A673 (cell line): ENCODE measurements at regions not wholly inside any gene's neighbourhood (a gene's known extent, or its start where the extent isn't known, plus 50 kb on each side); places are given as distances from the start of the nearest gene placed in this dataset.

Source experiments
- BruUV-seq: library from RNA; stranded (reverse); fragments of 400-500 nt; replicated peaks from 2 replicates; lab custom pipeline; 2021; lab: Mats Ljungman, UMichigan
- CTCF ChIA-PET: fragments of 300-600 bp; sonication (Branson Sonifier 250); formaldehyde crosslinking; loops from one replicate; lab custom pipeline; 2022; ENCODE audit warnings: antibody characterized with exemption; lab: Charles Lee
- POLR2A ChIA-PET: fragments of 300-600 bp; sonication (Branson Sonifier 250); formaldehyde crosslinking; loops from one replicate; lab custom pipeline; 2022; ENCODE audit warnings: antibody characterized with exemption; ENCODE audit not compliant: low non-redundant PET; lab: Charles Lee
- DNase-seq: peaks from one replicate; pipeline ENCODE4 v3.0.0-alpha.2; 2015; ENCODE audit warnings: low spot score
- H3K27ac ChIP-seq: fragments of 200-600 bp; sonication (generic); 2 replicates; pipeline ENCODE4 v1.5.1; 2016; ENCODE audit warnings: mixed run types, low read depth, mild to moderate bottlenecking, mixed read lengths, antibody characterized with exemption, low read length; ENCODE audit not compliant: poor library complexity, severe bottlenecking
- H3K27me3 ChIP-seq: fragments of 200-600 bp; sonication (generic); replicated peaks from 2 replicates; pipeline ENCODE4 v1.6.1; 2017; ENCODE audit warnings: mixed run types, low read depth, mild to moderate bottlenecking, mixed read lengths, antibody characterized with exemption, low read length; ENCODE audit not compliant: insufficient read depth, poor library complexity
- H3K36me3 ChIP-seq: fragments of 200-600 bp; sonication (generic); 2 replicates; pipeline ENCODE4 v1.6.1; 2016; ENCODE audit warnings: mixed run types, mild to moderate bottlenecking, mixed read lengths, antibody characterized with exemption, low read length; ENCODE audit not compliant: insufficient read depth, poor library complexity, severe bottlenecking
- H3K4me1 ChIP-seq: fragments of 200-600 bp; sonication (generic); 2 replicates; pipeline ENCODE4 v1.6.1; 2017; ENCODE audit warnings: mixed run types, mild to moderate bottlenecking, mixed read lengths, antibody characterized with exemption, low read length; ENCODE audit not compliant: insufficient read depth, poor library complexity, severe bottlenecking
- H3K4me3 ChIP-seq: fragments of 200-600 bp; sonication (generic); 2 replicates; pipeline ENCODE4 v1.5.1; 2016; ENCODE audit warnings: low read depth, mixed run types, mild to moderate bottlenecking, mixed read lengths, low read length; ENCODE audit not compliant: poor library complexity, severe bottlenecking
- H3K9me3 ChIP-seq: fragments of 200-600 bp; sonication (generic); 2 replicates; pipeline ENCODE4 v1.6.1; 2016; ENCODE audit warnings: mixed run types, low read depth, mild to moderate bottlenecking, mixed read lengths, antibody characterized with exemption, low read length; ENCODE audit not compliant: poor library complexity, severe bottlenecking
- CTCF ChIP-seq: fragments of 300-800, 200-600 bp; sonication (generic); conservative IDR thresholded peaks from 2 replicates; pipeline ENCODE4 v1.5.1; 2017; ENCODE audit warnings: low read depth, mild to moderate bottlenecking, antibody characterized with exemption, low read length, moderate library complexity, mixed read lengths
- EZH2 ChIP-seq: fragments of 200-600 bp; sonication (generic); IDR thresholded peaks from 2 replicates; pipeline ENCODE4 v1.6.1; 2017; ENCODE audit warnings: borderline replicate concordance, low read depth, mild to moderate bottlenecking, mixed read lengths, antibody characterized with exemption, low read length; ENCODE audit not compliant: poor library complexity, severe bottlenecking
- intact Hi-C: fragments of 100-400 bp; cut with micrococcal nuclease; formaldehyde crosslinking; loops from one replicate; pipeline ENCODE4 v1.10.0; 2022; ENCODE audit not compliant: unreplicated experiment

DNA sequence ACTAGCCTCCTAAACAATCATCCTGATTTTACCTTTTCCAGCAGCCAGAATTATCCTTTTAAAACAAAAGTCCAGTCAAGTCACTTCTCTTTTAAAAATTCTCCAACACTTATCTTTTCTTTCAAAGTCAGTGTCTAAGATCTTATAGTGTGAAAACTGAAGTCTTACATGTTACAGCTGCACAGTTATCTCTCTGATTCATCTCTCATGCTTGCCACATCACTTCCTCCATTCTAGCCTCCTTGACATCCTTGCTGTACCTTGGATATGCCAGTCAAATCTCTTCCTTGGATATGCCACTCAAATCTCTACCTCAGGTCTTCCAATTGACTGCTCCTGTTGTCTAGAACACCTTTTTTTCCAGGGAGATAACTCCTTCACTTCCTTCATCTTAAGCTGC is 361.7 kb upstream of the FTMT start:
- no peak for TF ChIP-seq CTCF
- no peak for TF ChIP-seq EZH2
- no peak for DNase-seq
- Histone ChIP-seq H3K9me3 (no peaks in the 10 kb centered on the region), H3K4me1 (no peaks in the 10 kb centered on the region), H3K27ac (no peak overlapping the region), H3K27me3 (no peaks in the 10 kb centered on the region), H3K36me3 (no peaks in the 10 kb centered on the region), H3K4me3 (no peak overlapping the region)
- ChIA-PET POLR2A (no interaction called here), CTCF (no interaction called here)
- intact Hi-C loops: no loop called here
- BruUV-seq: no TSS peak

GRCh38 chr5:121497176-121497575 is 354.5 kb upstream of the FTMT start:
- no peak overlapping the region for H3K27ac ChIP-seq
- no peak overlapping the region for H3K4me3 ChIP-seq
- H3K9me3 ChIP-seq: no peaks in the 10 kb centered on the region
- H3K36me3 ChIP-seq: no peaks in the 10 kb centered on the region
- ChIA-PET CTCF (no interaction called here), POLR2A (no interaction called here)
- no peaks in the 10 kb centered on the region for H3K27me3 ChIP-seq
- H3K4me1 ChIP-seq: no peaks in the 10 kb centered on the region
- no peak for DNase-seq
- no TSS peak for BruUV-seq
- TF ChIP-seq CTCF (no peak), EZH2 (no peak)
- intact Hi-C loops: no loop called here

DNA sequence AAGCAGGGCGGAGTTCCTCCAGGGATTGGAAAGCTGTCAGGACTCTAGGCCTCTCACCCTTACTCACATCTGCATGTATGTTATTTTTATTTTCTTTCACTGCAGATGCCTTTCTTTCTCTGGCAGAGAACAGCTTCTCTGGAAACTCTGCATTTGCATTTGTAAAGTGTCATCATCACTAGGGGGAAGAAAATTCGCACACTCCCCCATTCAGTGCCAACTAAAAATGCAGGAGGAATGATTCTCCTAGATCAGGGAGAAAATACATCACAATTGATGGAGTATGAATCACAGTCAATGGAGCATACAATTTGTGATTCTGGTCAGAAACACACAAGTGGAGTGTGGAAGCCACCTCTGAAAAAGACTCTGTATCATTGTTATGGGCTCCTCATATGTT is 351.4 kb upstream of the FTMT start:
- H3K9me3 ChIP-seq: no peaks in the 10 kb centered on the region
- BruUV-seq: no TSS peak
- H3K27me3 ChIP-seq: no peaks in the 10 kb centered on the region
- CTCF ChIA-PET: no interaction called here
- DNase-seq: no peak
- no peaks in the 10 kb centered on the region for H3K4me1 ChIP-seq
- TF ChIP-seq CTCF (no peak), EZH2 (no peak)
- no peak overlapping the region for H3K27ac ChIP-seq
- H3K36me3 ChIP-seq: no peaks in the 10 kb centered on the region
- intact Hi-C loops: no loop called here
- no peak overlapping the region for H3K4me3 ChIP-seq
- POLR2A ChIA-PET: no interaction called here
